Mammary epithelial cell (primary cell): ENCODE measurements at regions not wholly inside any gene's neighbourhood (a gene's known extent, or its start where the extent isn't known, plus 50 kb on each side); places are given as distances from the start of the nearest gene placed in this dataset.
"Not testable (repeated sequence)": the region's sequence is repeated elsewhere in the genome, so short reads cannot be mapped to it uniquely, and the experiment has no call there.

ENCODE experiments used
- CTCF ChIP-seq, 2 donors: IDR thresholded peaks in 1 of 2; conservative IDR thresholded peaks in 1 of 2; 2 replicates each; pipeline ENCODE4 v1.5.1; 2011 to 2012; ENCODE audit warnings: inconsistent platforms in 2 of 2, low read length in 2 of 2, mild to moderate bottlenecking in 2 of 2, control low read depth in 1 of 2, low read depth in 1 of 2; ENCODE audit not compliant: insufficient read depth in 1 of 2; ENCODE audit errors: extremely low read depth in 1 of 2
- EZH2 ChIP-seq: IDR thresholded peaks from 2 replicates; pipeline ENCODE4 v1.6.1; 2012; ENCODE audit warnings: low read length, inconsistent platforms, borderline replicate concordance

DNA sequence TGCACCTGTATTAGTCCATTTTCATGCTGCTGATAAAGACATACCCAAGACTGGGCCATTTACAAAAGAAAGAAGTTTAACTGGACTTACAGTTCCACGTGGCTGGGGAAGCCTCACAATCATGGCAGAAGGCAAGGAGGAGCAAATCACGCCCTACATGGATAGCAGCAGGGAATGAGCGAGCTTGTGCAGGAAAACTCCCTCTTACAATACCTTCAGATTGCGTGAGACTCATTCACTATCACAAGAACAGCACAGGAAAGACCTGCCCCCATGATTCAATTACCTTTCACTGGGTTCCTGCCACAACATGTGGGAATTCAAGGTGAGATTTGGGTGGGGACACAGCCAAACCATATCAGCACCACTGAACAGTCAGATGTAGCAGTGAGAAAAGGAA, 137.4 kb downstream of the DACT1 start:
- TF ChIP-seq CTCF (conservative IDR thresholded peaks at IDR 0.05 in 1 of 2, IDR thresholded peaks at IDR 0.05 in 1 of 2; ENCODE audit: extremely low read depth in 1 of 2, insufficient read depth in 1 of 2, low read depth in 1 of 2, low read length in 2 of 2); EZH2: not testable (repeated sequence)
